NOMO-1 (cell line): ENCODE measurements at regions not wholly inside any gene's neighbourhood (a gene's known extent, or its start where the extent isn't known, plus 50 kb on each side); places are given as distances from the start of the nearest gene placed in this dataset.
"Not testable (repeated sequence)": the region's sequence is repeated elsewhere in the genome, so short reads cannot be mapped to it uniquely, and the experiment has no call there.

Source experiments
- DNase-seq, 2 experiments: peaks; one replicate each; lab custom pipeline; 2025; ENCODE audit not compliant: unreplicated experiment in 2 of 2; lab: John Stamatoyannopoulos, UW

DNA sequence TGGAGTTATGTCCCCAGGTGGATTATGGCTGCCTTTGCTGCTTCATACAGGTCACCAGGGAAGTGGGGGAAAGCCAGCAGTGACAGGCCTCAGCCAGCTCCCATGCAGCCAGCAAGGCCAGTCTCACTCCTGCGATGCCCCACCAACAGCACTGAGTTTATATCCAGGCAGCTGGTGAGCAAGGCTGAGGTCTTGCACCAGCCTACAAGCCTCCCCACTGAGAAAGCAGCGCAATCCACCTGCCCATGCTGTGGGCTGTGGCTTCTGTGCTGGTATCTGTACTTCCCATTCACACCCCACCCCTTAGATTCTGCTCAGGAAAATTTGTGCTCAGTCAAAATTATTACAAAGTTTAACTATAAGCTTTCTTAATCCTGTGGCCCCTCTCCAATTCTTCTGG lies 153.5 kb downstream of the HHIP start:
- no peak for DNase-seq

GRCh38 chr4:144801731-144802130 lies 155.8 kb downstream of the HHIP start:
- no peak for DNase-seq

GRCh38 chr4:144808034-144808433 lies 162.1 kb downstream of the HHIP start:
- DNase-seq = no peak

DNA sequence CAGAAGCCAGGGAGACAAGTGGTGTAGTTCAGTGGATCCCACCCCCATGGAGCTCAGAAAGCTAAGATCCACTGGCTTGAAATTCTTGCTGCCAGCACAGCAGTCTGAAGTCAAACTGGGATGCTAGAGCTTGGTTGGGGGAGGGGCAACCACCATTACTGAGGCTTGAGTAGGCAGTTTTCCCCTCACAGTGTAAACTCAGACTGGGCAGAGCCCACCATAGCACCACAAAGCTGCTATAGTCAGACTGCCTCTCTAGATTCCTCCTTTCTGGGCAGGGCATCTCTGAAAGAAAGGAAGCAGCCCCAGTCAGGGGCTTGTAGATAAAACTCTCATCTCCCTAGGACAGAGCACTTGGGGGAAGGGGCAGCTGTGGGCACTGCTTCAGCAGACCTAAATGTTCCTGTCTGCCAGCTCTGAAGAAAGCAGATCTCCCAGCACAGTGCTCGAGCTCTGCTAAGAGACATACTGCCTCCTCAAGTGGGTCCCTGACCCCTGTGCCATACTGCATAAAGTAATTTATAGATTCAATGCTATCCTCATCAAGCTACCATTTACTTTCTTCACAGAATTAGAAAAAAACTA lies 163.2 kb downstream of the HHIP start:
- no peak for DNase-seq

GRCh38 chr4:144816668-144817067 lies 170.7 kb downstream of the HHIP start:
- DNase-seq = no peak

DNA sequence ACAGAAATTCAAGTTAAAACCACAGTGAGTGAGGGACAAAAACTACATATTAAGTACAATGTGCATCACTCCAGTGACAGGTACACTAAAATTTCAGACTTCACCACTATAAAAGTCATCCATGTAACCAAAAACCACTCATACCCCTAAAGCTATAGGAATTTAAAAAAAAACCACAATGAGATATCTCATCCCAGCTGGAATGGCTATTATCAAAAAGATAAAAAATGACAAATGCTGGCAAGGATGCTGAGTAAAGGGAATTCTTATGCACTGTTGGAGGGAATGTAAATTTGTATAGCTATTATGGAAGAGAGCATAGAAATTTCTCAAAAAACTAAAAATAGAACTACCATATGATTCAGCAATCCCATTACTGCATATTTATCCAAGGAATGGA lies 171.1 kb downstream of the HHIP start:
- DNase-seq = no peak

- DNase-seq = no peak
Observed at GRCh38 chr4:144818136-144818535, 172.2 kb downstream of the HHIP start.

- no peak for DNase-seq
Observed at GRCh38 chr4:144819591-144819990, 173.6 kb downstream of the HHIP start.

DNA sequence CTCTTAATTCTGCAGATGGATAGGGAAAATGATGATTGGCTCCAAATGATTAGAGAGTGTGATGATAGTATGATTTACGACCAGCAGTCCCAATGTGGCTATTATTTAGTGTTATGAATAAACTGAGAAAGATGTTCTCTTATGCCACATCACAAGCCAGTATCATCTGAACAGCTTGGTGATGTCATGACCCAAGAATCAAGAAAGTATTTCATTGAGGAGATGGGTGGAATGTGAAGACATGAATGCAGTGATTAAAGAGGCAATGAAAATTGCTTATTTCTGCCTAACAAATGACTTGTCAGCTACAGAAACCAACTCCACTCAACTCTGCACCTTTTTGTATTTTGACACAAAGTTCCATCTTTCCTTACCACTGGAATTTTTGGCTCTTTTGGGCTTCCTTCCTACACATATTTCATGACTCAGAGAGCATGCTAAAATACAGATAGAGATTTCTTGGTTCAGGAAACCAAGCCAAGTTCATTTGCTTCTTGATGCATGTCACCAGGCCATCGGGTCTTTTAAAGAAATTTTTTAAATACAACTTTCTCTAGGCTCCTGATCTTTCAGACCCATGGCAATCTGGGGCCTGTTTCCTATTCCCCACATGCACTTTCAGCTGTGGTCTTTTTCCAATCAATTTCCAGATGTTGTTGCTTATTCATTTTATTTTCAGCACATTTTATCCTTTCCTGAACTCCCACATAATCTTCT lies 174.2 kb downstream of the HHIP start:
- DNase-seq = no peak

GRCh38 chr4:144820728-144821085 lies 174.8 kb downstream of the HHIP start:
- no peak for DNase-seq

GRCh38 chr4:144831971-144832370 lies 186.0 kb downstream of the HHIP start:
- no peak for DNase-seq

DNA sequence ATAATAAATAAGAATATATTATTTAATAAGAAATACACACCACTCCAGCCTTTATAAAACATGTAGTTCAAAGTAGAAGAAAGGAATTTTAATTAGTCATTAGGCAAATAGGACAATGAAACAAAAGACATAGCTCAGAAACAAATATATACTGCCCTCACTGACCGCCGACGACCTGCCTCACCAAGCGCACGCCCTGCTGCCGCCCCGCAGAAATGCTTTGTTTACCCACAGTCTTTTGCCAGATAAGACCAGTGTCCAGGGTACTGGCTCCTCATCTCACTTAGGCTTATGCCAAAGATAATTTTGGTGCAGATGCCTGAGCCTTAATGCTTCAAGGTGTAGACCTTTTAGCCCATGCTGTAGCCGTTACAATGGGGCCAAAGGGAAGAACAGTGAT lies 199.5 kb downstream of the HHIP start:
- no peak for DNase-seq

GRCh38 chr4:144851948-144852347 lies 206.0 kb downstream of the HHIP start:
- DNase-seq = no peak

DNA sequence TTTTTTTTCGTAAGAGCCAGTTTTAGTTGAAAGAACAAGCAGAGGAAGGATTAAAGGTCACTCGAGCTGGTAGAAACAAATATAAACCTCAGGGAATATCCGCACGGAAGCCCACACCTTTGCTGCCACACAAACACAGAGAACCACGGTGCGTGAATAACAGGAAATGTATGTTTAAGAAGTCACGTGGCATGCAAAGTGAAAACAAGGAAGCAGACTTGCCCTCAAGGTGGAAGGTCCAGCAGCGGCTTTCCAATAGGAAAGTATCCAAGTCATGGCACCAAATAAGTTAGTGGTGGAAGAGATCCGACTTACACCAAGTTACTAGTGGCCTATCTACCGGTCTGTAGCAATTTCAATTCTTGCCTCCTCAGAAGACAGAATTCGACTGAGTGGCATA lies 215.5 kb downstream of the HHIP start:
- no peak for DNase-seq

DNA sequence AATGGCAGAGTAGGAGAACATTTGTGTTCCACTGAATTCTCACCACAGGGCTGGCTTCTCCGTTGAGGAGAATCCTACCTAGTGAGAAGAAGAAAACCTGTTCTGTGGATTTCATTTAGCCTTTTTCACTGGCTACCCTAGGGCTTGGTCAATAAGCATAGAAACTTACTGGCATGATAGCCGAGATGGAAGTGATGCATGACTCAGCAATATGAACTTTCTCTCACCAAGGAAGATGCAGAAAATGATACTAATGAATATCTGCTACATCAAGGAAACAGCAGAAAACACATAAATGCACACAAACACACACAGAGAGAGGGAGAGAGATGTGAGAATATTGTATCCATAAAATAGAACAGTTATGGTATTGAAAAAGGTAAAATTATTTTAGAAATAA lies 216.3 kb downstream of the HHIP start:
- DNase-seq = no peak

GRCh38 chr4:144864891-144865290 lies 218.9 kb downstream of the HHIP start:
- not testable (repeated sequence) for DNase-seq

DNA sequence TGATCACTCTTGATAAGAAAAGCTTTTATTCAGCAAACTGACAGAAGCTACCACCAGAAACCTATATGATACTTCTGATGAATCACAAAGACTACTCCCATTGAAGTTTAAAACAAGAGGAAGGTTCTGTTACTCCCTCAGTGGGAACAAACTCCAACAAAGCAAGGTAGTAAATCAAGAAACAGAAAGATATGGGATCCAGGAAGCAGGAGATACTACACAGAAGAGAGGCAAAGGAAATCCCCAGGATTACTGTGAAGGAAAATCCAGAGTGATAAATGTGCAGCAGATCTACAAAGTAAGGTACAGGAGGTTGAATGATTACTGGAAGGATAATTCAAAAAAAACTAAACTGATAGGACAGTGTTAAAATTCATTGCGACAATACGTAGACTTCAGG lies 222.4 kb downstream of the HHIP start:
- DNase-seq = no peak

GRCh38 chr4:144872508-144873225 lies 225.3 kb downstream of the ANAPC10 start:
- no peak for DNase-seq

DNA sequence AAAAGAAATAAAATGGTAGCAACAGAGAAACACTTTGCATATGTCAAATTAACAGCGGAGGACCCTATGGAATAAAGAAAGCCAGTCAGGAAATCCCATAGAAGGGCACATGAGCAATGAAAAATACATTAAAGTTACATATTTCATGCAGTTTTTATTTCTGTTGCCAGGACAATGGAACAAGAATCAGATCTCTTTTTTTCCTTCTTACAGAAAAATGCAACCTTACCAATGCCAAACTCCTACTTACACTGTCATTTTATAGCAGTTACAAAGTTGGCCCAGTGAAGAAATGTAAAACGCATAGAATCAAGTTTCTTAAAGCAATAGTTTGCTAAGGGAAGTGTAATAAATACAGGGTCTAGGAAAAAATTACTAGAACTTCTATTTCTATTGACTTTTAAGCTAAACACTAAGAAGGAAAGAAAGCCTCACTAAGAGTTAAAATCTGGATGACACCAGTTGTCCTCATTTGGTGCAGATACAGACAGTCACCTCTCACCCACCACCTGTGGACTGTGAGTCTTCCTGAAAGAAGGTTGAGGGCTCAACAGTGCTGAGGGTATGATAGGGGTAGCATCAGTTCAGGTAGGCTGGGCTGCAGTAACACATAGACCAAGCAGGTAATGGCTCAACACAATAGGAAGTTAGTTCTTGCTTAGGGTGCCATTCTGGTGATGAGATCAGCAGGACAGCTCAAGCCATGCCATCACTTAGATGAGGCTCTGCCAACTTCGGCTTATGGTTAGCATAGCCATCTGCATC lies 224.6 kb downstream of the ANAPC10 start:
- no peak for DNase-seq

DNA sequence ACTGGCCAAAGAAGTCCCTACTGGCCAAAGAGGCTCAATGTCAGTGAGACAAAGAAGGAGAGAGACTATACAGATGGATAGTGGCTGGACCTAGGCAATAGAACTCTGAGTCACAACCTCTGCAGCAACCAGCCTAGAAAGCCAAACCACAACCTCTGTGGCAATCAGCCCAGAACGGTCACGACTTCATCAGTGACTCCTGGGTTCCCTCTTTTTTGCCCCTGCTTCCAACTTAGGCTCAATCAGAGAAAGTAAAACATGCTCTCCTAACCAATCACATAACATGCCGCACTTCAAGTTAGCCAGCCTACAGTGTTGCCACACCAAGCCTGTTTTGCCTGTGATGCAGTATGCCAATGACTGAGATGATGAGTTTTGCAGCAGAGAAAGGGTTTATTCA lies 203.4 kb downstream of the ANAPC10 start:
- DNase-seq = peak; percentile 47 to 48

GRCh38 chr4:144899393-144899792 lies 198.6 kb downstream of the ANAPC10 start:
- DNase-seq = no peak
